ENCODE measurements at regions not wholly inside any gene's neighbourhood (a gene's known extent, or its start where the extent isn't known, plus 50 kb on each side); places are given as distances from the start of the nearest gene placed in this dataset.

GRCh38 chr4:111961809-111962208 is 183.4 kb upstream of the FAM241A start:
- TF ChIP-seq L3MBTL2 (conservative IDR thresholded peaks at IDR 0.05) (no peak), SP1 (IDR thresholded peaks at IDR 0.05) (no peak), PKNOX1 (IDR thresholded peaks at IDR 0.05) (no peak), FOXK2 (IDR thresholded peaks at IDR 0.05) (no peak), FOXM1 (IDR thresholded peaks at IDR 0.05; ENCODE audit: borderline replicate concordance) (no peak), ZNF384 (IDR thresholded peaks at IDR 0.05) (no peak), HDGF (IDR thresholded peaks at IDR 0.05; ENCODE audit: borderline replicate concordance) (no peak), FOXA1 (IDR thresholded peaks at IDR 0.05) (no peak), ARNT (IDR thresholded peaks at IDR 0.05) (no peak)

Measured in HEK293T (cell line).